GM21526 (cell line): ENCODE measurements at regions not wholly inside any gene's neighbourhood (a gene's known extent, or its start where the extent isn't known, plus 50 kb on each side); places are given as distances from the start of the nearest gene placed in this dataset.
"Not testable (repeated sequence)": the region's sequence is repeated elsewhere in the genome, so short reads cannot be mapped to it uniquely, and the experiment has no call there.

ENCODE experiments used
- ATAC-seq: cut with Tn5 transposase; IDR thresholded peaks from one replicate; pipeline ENCODE4 v1.9.1; 2021; ENCODE audit warnings: moderate library complexity; ENCODE audit not compliant: unreplicated experiment, low FRiP score

DNA sequence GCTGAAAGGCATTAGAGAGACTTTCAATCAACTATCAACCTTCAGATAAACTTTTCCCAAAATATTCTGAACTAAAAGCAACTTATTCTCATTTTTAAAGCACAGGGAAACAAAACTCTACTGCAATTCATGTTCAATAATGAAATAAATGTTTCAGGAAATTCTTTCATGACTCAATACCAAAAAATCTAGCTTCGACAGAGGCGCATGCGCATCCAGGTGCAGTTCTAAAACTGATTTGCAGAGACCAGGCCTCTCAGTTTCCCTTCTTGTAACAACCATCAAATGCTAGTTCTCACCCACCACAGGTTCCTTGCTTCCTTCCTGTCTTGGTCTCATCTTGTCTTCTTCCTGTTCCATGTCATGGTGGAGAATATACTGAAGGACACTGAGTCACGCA lies 55.3 kb upstream of the NRBF2 start:
- ATAC-seq: no peak

DNA sequence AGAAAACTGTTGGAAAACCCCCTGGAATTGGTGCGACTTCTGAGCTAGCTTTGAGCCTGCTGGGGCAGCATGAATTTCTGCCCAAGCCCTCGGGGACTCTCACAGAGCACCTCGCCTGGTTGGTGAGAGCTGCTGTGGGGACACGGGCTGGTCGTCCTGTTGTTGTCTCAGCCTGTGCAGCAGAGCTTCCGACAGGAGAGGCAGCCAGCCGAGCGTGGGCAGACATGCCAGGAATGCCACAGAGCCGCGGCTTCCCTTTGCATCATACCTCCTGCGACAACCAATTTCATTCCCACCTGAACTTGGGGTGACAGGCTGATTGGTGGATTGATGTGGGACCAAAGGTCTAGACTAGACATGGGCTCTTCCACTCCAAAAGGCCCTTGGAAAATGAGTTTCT lies 60.2 kb upstream of the NRBF2 start:
- ATAC-seq: no peak

DNA sequence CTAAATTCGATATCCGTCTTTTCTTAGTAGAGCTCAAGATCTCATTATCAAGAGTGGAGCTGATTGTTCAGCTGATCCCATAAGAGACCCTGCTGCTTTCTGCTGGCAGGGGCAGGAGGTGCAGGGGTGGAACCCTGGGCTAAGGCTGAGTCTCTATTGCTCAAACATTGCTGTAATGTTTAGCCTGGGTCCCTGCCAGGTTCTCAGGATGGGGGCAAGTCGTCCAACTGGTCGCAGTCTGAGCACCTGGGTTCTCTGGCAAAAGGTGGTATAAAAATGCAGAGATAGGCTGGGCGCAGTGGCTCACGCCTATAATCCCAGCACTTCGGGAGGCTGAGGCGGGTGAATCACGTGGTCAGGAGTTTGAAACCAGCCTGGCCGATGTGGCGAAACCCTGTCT lies 62.0 kb upstream of the NRBF2 start:
- no peak for ATAC-seq

DNA sequence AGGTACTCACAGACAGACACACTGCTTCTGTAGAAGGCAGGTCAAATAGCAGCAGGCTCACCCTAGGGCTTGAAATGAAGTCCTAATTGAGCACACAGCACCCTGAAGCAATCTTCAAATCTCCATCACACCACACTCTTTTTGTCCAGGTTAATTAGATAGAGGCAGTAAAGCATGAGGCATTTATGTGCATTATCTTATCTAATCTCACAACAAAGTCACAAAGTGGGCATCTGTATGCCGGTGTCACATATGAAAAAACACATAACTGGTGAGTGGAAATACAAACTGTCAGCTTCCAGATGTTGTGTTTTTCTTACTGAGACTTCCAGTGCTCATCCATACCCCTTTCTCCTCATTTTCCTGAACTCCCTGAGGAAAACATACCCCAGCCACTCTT lies 63.8 kb upstream of the NRBF2 start:
- ATAC-seq: no peak

DNA sequence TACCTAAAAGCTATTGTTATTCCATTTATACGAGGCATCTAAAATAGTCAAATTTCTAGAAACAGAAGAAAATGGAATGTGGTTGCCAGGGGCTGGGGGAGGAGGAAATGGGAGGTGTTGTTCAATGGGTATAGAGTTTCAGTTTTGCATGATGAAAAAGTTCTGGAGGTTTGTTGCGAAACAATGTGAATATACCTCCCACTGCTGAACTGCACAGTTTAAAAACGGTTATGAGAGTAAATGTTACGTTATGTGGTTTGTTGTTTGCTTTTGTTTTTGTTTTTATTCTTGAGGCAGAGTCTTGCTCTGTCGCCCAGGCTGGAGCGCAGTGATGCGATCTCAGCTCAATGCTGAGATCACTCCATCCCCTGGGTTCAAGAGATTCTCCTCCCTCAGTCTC lies 64.9 kb upstream of the NRBF2 start:
- no peak for ATAC-seq

DNA sequence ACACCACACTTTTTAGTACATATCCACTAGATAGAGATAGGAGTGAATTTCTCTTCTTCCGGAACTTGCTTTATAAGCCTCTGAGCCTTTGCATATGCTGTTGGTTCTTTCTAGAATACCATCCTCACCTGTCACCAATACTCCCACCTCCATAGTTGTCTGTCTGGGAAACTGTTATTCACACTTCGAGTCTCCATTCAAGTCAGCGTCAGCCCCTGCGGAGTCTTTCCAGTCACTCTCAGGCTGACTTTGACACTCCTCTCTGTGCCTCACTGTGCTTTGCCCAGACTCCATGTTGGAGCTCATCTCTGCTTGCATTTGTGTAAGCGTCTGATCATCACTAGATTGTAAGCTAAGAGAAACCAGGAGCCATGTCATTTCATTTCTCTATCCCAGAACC lies 66.5 kb upstream of the NRBF2 start:
- no peak for ATAC-seq

DNA sequence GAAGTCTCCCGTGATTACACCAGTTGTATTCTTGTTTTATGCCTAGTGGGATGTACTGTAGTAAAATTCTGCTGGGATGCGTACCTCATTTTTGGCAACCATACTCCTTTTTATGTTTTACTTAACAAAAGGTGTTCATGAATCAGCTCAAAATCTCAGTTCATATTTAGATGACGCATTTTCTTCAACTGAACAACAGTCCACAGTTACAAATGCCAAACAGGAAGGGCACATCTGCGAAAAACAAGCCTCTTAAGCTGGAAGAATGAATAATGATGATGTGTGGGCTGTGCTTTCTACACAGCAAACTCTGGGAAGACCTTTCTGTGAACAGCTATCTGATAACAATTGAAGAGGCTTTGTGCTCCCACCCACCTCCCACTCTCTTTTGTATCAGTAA lies 68.4 kb upstream of the NRBF2 start:
- ATAC-seq: no peak

DNA sequence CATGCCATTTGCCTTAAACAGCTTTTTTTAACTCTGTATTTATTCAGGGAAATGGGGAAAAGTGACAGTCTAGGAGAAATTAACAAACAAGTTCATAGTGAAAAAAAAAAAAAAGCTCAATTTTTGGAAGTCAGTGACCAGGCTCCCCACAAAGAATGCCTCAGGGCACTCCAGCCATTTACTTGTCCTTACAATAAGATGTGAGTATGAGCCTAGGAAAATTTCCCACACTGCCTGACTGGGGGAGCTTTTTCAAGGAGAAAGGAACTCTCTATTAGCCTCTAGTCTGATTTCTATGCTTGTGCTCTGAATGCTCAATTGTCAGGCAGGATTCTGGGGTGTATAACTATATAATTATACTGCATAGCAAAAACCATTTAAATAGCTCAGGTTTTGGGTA lies 74.9 kb upstream of the NRBF2 start:
- ATAC-seq: no peak

DNA sequence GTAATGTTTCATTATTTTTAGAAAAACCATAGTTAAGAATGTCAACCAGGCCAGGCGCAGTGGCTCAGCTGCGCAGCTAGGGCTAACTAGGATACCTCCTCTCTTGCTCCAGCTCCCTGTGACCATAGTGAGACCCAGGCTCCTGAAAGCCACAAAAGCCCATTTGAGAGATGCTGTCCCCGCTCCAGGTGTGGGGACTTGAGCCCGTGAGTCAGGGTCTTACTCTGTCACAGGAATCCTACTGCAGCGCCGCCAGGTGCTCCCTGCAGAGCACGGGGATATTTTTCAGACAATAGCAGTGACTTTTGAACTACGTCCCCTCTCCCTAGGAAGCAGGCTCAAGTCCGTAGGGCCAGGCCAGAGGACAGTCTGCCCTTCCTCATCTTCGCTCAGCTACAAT lies 75.6 kb upstream of the NRBF2 start:
- no peak for ATAC-seq

DNA sequence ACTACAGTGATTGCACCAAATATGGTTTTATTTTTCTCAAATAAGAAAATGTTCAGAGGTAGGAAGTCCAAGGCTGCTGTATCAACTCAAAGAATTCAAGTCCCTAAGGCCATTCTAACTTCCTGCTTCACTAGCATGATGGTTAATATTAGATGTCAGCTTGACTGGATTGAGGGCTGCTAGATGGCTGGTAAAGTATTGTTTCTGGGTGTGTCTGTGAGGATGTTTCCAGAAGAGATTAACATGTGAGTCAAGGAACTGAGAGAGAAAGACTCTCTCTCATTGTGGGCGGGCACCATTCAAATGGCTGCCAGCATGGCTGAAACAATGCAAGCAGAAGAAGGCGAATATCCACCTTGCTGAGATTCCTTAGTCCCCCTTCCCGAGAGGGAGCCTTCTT lies 77.4 kb upstream of the NRBF2 start:
- no peak for ATAC-seq

DNA sequence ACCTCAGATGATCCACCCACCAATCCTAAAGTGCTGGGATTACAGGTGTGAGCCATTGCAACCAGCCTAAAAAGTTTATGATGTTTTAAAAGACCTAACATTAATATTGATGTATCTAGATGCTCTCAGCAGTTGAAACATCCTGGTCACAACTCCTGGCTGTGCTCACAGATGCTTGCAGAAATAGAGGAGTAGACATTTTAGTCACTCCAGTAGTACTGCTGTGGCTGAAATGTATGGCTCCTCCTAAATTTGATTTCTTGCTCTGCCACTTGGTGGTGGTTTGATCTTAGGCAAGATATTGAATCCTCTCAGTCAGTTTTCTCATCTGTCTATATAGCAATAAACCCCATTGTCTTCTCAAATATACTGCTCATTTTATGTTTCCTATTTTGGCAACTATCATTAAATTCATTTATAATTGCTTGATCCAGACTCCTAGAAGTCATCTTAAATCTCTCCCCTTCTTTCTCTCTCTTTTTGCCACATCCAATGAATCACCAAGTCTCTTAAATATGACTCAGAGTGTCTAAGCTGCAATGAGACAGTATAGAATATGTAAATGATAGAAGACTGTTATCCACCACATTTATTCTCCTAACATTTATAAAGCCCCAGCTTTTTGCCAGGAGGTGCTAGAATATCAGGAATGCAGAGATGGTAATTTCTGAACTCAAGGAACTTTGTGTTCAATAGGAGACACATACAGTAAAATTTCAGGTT lies 78.1 kb upstream of the NRBF2 start:
- no peak for ATAC-seq

DNA sequence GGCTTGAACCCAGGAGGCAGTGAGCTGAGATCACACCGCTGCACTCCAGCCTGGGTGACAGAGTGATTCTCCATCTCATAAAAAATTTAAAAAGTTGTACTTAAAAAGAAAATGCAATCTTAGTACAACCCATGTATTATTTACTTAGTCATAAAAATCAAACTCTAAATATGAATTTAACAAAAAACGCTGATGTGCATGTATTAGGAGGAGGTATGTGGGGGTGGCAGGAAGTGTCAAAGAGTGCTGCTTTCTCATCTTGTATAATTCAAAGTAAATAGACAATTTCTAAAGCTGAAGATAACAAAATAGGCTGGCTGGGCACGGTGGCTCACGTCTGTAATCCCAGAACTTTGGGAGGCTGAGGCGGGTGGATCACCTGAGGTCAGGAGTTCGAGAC lies 81.0 kb upstream of the NRBF2 start:
- no peak for ATAC-seq

DNA sequence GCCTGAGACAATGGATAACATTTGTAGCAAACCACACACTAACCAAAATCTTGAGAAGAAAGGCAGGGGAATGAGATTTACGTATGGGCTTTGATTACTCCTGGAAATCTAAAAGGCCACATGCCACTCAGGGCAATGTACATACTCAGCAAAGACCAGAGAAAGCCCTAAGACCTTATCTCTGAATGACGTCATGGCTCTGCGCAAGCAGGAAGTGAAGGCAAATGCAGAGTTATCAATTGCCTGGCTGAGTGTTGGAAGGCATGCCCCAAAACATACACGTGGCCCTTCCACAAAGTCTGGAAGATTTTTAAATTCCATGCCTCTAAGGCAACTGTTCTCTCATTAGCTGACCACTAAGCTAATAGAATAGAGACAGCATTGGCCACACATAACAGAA lies 90.9 kb upstream of the NRBF2 start:
- no peak for ATAC-seq

DNA sequence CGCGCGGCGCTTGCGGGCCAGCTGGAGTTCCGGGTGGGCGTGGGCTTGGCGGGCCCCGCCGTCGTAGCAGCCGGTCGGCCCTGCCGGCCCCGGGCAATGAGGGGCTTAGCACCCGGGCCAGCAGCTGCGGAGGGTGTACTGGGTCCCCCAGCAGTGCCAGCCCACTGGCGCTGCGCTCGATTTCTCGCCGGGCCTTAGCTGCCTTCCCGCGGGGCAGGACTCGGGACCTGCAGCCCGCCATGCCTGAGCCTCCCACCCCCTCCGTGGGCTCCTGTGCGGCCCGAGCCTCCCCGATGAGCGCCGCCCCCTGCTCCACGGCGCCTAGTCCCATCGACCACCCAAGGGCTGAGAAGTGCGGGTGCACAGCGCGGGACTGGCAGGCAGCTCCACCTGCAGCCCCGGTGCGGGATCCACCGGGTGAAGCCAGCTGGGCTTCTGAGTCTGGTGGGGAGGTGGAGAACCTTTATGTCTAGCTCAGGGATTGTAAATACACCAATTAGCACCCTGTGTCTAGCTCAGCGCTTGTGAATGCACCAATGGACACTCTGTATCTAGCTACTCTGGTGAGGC lies 99.4 kb upstream of the NRBF2 start:
- not testable (repeated sequence) for ATAC-seq

DNA sequence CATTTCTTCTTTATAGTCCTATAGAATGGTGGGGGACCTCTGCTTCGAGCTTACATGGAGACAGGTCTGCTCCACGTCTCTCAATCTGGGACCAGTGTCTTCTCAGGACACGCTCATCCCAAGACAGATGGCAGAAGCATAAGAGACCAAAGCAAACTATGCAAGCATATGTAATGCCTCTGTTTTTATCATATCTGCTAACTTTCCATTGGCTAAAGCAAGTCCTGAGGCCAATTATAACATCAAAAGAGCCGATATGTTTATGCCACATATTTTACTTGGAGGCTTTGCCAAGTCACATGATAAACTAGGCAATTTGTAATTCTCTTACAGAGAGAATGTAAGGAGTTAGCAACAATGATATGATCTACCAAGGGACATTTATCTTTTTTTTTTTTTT lies 102.6 kb upstream of the NRBF2 start:
- ATAC-seq: no peak

DNA sequence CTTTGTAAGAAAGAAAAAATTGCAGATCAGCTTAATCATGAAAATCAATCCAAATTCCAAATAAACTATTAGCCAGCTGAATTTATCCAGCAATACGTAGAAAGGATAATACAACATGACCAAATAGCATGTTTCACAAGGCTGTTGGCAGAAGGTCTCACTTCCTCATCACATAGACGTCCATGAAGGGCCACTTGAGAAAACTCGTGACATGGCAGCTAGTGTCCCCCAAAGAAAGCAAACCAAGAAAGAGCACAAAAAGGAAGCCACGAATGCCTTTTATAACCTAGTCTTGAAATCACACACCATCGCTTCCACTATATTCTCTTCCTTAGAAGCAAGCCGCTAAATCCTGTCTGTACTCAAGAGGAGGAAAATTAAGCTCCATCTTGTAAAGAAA lies 105.6 kb upstream of the NRBF2 start:
- no peak for ATAC-seq

DNA sequence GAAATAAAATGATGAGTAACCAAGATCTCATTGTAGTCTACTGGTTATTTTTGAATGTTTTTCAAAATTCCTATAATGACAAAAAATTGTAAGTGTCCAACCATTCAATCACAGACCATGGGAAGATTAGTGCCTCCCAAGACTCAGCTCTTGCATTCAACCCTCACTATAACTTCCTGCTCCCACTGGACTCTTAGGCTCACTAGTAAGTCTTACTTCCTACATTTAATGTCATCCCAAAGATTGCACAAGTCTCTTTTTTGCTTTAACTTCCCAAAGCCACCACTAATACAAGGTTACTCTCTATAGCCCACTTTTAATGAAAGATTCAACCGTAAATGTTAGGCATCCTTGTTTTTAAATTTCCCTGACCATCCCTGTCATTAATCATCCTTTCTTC lies 111.9 kb upstream of the NRBF2 start:
- no peak for ATAC-seq

DNA sequence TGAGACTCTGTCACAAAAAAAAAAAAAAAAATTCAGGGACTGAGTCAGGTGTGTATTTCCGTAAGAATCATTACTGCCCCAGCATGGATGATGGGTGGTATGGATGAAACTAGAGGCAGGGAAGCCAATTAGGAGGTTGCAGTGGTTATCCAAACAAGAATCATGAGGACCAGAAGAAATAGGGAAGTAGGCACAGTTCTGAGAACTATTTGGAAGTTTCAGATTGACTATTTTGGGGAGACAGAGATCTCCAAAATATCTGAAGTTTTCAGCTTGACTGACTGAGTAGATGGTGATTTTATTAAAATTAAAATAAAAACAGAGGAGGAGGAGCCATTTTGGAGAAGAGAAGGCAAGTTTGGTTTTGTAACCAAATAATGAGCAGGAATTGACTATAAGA lies 119.4 kb upstream of the NRBF2 start:
- ATAC-seq: no peak

DNA sequence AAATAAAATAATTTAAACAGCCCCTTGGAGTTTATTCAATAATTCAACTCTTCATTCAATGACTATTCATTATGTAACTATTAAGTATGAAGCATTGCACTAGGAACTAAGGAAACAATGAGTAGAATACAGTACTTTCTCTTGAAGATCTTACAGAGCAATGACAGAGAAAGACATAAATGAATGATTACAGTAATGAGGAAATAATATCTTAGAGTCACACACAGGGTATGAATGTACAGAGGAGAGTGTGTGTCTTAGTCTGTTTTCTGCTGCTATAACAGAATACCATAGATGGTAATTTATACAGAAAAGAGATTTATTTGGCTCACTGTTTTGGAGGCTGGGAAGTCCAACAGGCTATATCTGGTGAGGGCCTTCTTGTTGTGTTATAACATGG lies 120.5 kb upstream of the NRBF2 start:
- no peak for ATAC-seq

DNA sequence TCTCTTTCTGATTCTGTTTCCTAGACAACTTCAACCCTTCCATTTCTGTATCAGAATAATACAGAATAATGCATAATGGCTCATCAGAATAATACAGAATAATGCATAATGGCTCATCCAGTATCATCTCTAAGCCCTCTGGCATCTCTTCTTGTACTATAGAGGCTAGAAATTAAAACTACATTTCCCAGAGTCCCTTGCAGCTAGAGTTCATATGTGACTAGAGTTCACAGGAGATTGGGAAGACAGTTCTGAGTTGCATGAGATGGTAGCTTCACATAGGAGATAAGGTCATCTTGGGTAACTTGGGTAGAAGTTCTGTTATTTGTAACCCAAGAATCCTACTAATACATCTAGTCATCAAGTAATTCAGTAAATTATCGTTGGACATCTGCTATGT lies 122.9 kb upstream of the NRBF2 start:
- ATAC-seq: no peak

DNA sequence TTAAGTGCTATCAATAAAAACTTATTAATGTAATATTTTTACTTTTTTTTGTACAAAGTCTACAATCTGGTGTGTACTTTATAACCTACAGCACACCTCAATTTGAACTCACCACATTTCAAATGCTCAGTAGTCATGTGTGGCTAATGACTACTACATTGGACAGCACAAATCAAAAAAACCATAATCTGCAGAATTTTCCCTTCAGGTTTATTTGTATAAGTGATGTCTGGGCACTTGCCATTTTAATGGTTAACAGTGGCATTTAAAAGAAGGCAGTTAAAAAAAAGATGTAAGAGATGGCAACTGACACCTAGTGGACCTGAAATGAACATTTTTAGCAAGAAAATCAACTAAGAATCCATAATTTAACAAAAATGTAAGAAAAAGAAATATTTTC lies 124.6 kb upstream of the NRBF2 start:
- no peak for ATAC-seq

DNA sequence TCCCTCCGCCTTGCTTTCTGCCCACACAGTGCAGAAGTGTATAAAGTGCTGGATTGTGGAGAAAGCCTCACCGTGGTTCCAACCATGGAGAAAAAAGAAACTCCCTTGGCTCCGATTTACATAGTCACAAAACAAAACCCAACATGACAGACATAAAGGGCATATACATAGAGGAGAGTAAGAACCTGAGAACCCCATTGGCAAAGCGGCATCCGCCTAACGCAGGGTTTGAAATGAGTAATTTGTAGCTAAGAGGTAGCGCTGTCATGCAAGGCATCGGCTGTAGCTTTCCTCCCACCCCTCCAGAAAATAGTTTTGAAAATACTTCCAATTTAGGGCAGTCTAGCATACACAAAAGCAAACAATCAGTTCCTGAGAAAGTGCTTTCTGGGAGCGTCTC lies 126.0 kb upstream of the NRBF2 start:
- ATAC-seq: no peak

DNA sequence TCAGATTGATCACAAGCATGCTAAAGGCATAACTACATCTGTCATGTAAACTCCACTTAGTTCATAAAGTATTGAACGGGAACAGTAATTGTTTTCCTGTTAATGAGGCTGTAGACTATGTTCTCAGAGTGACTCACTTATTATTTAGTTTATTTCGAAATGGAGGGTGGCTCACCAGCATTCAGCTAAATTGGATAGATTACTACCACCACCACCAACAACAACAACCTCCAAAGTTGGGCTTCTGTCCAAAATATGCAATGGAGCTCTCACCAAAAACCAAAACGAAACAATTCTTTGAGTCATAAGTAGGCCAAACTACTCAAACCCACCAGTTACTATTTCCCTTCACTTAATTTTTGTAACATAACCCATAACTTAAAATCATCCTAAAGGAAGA lies 127.9 kb upstream of the NRBF2 start:
- no peak for ATAC-seq
